Neural cell (in vitro differentiated cells): ENCODE measurements at regions not wholly inside any gene's neighbourhood (a gene's known extent, or its start where the extent isn't known, plus 50 kb on each side); places are given as distances from the start of the nearest gene placed in this dataset.
"Not testable (repeated sequence)": the region's sequence is repeated elsewhere in the genome, so short reads cannot be mapped to it uniquely, and the experiment has no call there.

Source experiments
- EP300 ChIP-seq: fragments of 450-650 bp; conservative IDR thresholded peaks from 2 replicates; pipeline ENCODE4 v1.6.1; 2014; ENCODE audit warnings: antibody characterized with exemption, mild to moderate bottlenecking, moderate library complexity; ENCODE audit not compliant: poor library complexity, severe bottlenecking
- EZH2 ChIP-seq: fragments of 200-600, 300-800 bp; shearing (Covaris generic), sonication (generic); IDR thresholded peaks from 2 replicates; pipeline ENCODE4 v1.6.1; 2014; ENCODE audit warnings: antibody characterized with exemption, low read length, borderline replicate concordance, mild to moderate bottlenecking; ENCODE audit not compliant: insufficient read depth, poor library complexity, severe bottlenecking
- MXI1 ChIP-seq: fragments of 450-650 bp; conservative IDR thresholded peaks from 2 replicates; pipeline ENCODE4 v1.6.1; 2014; ENCODE audit warnings: antibody characterized with exemption, mild to moderate bottlenecking; ENCODE audit not compliant: poor library complexity, severe bottlenecking
- POLR2AphosphoS5 ChIP-seq: IDR thresholded peaks from 2 replicates; pipeline ENCODE4 v1.6.1; 2012
- RAD21 ChIP-seq: fragments of 450-650 bp; conservative IDR thresholded peaks from 2 replicates; pipeline ENCODE4 v1.6.1; 2014; ENCODE audit warnings: antibody characterized with exemption, mild to moderate bottlenecking, moderate library complexity
- SMC3 ChIP-seq: fragments of 450-650 bp; conservative IDR thresholded peaks from 2 replicates; pipeline ENCODE4 v1.6.1; 2014; ENCODE audit warnings: antibody characterized with exemption, mild to moderate bottlenecking, moderate library complexity; ENCODE audit not compliant: poor library complexity
- TAF1 ChIP-seq: IDR thresholded peaks from 2 replicates; pipeline ENCODE4 v1.6.1; 2012; ENCODE audit warnings: low read depth
- TF ChIP-seq, protein P1 (sequence below): fragments of 450-650 bp; IDR thresholded peaks from 2 replicates; pipeline ENCODE4 v1.5.1; 2014; ENCODE audit warnings: antibody characterized with exemption, mild to moderate bottlenecking, moderate library complexity; ENCODE audit not compliant: poor library complexity, severe bottlenecking

DNA sequence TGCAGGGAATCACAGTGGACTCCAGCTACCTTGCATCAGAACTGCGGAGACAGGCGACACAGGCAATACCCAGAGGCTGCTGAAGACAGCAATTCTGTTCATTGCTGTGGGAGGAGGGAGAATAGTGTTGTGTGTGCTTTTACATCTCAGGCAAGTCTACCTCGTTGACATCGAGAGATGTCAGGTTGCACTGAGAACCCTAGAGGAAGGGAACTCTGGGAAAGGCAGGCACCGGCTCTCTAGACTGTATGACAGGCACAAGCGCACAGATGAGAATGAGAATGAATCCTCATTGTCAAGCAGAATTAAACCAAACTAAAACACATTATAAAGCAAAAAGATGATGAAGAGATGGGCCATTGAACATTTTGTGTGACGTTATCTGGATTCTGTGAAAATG is 155.7 kb upstream of the FAM240B start:
- TF ChIP-seq, protein P1, sequence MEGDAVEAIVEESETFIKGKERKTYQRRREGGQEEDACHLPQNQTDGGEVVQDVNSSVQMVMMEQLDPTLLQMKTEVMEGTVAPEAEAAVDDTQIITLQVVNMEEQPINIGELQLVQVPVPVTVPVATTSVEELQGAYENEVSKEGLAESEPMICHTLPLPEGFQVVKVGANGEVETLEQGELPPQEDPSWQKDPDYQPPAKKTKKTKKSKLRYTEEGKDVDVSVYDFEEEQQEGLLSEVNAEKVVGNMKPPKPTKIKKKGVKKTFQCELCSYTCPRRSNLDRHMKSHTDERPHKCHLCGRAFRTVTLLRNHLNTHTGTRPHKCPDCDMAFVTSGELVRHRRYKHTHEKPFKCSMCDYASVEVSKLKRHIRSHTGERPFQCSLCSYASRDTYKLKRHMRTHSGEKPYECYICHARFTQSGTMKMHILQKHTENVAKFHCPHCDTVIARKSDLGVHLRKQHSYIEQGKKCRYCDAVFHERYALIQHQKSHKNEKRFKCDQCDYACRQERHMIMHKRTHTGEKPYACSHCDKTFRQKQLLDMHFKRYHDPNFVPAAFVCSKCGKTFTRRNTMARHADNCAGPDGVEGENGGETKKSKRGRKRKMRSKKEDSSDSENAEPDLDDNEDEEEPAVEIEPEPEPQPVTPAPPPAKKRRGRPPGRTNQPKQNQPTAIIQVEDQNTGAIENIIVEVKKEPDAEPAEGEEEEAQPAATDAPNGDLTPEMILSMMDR, result not testable (repeated sequence)
- TF ChIP-seq SMC3, EZH2, MXI1, EP300, RAD21, TAF1: not testable (repeated sequence)
- peak; percentile 20 for TF ChIP-seq POLR2AphosphoS5
